DND-41 (cell line): ENCODE measurements at regions not wholly inside any gene's neighbourhood (a gene's known extent, or its start where the extent isn't known, plus 50 kb on each side); places are given as distances from the start of the nearest gene placed in this dataset.

Source experiments
- ATAC-seq: fragments of 200-7000 bp; cut with Tn5 transposase; 3 replicates; pipeline ENCODE4 v1.9.1; 2021; ENCODE audit warnings: low read depth; ENCODE audit not compliant: insufficient read depth
- DNase-seq: peaks from one replicate; pipeline ENCODE4 v3.0.0-alpha.2; 2020
- H2AFZ ChIP-seq: 2 replicates; pipeline ENCODE4 v1.6.0; 2012; ENCODE audit warnings: low read depth, low read length
- H3K27ac ChIP-seq: 2 replicates; pipeline ENCODE4 v1.5.1; 2012; ENCODE audit warnings: low read length, inconsistent platforms
- H3K27me3 ChIP-seq: fragments of 200-600 bp; sonication (generic); 2 replicates; pipeline ENCODE4 v1.6.0; 2012; ENCODE audit warnings: low read length, mild to moderate bottlenecking, inconsistent platforms; ENCODE audit not compliant: insufficient read depth, poor library complexity
- H3K36me3 ChIP-seq: 2 replicates; pipeline ENCODE4 v1.5.1; 2012; ENCODE audit warnings: low read length, inconsistent platforms; ENCODE audit not compliant: insufficient read depth
- H3K4me1 ChIP-seq: 2 replicates; pipeline ENCODE4 v1.5.1; 2012; ENCODE audit warnings: mild to moderate bottlenecking, low read length; ENCODE audit not compliant: insufficient read depth
- H3K4me2 ChIP-seq: 2 replicates; pipeline ENCODE4 v1.6.0; 2012; ENCODE audit warnings: mild to moderate bottlenecking, moderate library complexity, low read length, inconsistent platforms; ENCODE audit not compliant: insufficient read depth
- H3K4me3 ChIP-seq, 2 experiments: fragments of 200-600 bp in 1 of 2; shearing (Covaris generic) in 1 of 2; 2 replicates each; pipeline ENCODE4 v1.5.1; 2012 to 2016; ENCODE audit warnings: inconsistent platforms in 2 of 2, low read length in 2 of 2, mild to moderate bottlenecking in 2 of 2, low read depth in 1 of 2, moderate library complexity in 1 of 2
- H3K79me2 ChIP-seq: 2 replicates; pipeline ENCODE4 v1.6.0; 2012; ENCODE audit warnings: low read length, inconsistent platforms; ENCODE audit not compliant: insufficient read depth
- H3K9ac ChIP-seq: 2 replicates; pipeline ENCODE4 v1.6.0; 2012; ENCODE audit warnings: low read depth, mild to moderate bottlenecking, inconsistent platforms, low read length, moderate library complexity
- H3K9me3 ChIP-seq: 2 replicates; pipeline ENCODE4 v1.5.1; 2012; ENCODE audit warnings: low read length, moderate library complexity, mild to moderate bottlenecking, inconsistent platforms; ENCODE audit not compliant: insufficient read depth, severe bottlenecking
- H4K20me1 ChIP-seq: 2 replicates; pipeline ENCODE4 v1.6.0; 2012; ENCODE audit warnings: low read length; ENCODE audit not compliant: insufficient read depth
- EZH2 ChIP-seq: IDR thresholded peaks from 3 replicates; pipeline ENCODE4 v1.6.1; 2012; ENCODE audit warnings: borderline replicate concordance, low read depth, mild to moderate bottlenecking, moderate library complexity, low read length, inconsistent platforms; ENCODE audit not compliant: severe bottlenecking
- TF ChIP-seq, protein P1 (sequence below): IDR thresholded peaks from 2 replicates; pipeline ENCODE4 v1.5.1; 2012; ENCODE audit warnings: borderline replicate concordance, low read length, moderate library complexity, mild to moderate bottlenecking; ENCODE audit not compliant: poor library complexity, severe bottlenecking; ENCODE audit errors: extremely low read depth

GRCh38 chr4:183790661-183791060 lies 114.4 kb upstream of the STOX2 start:
- ATAC-seq = no peak
- H3K4me2 ChIP-seq = no peak overlapping the region
- TF ChIP-seq, protein P1, sequence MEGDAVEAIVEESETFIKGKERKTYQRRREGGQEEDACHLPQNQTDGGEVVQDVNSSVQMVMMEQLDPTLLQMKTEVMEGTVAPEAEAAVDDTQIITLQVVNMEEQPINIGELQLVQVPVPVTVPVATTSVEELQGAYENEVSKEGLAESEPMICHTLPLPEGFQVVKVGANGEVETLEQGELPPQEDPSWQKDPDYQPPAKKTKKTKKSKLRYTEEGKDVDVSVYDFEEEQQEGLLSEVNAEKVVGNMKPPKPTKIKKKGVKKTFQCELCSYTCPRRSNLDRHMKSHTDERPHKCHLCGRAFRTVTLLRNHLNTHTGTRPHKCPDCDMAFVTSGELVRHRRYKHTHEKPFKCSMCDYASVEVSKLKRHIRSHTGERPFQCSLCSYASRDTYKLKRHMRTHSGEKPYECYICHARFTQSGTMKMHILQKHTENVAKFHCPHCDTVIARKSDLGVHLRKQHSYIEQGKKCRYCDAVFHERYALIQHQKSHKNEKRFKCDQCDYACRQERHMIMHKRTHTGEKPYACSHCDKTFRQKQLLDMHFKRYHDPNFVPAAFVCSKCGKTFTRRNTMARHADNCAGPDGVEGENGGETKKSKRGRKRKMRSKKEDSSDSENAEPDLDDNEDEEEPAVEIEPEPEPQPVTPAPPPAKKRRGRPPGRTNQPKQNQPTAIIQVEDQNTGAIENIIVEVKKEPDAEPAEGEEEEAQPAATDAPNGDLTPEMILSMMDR = no peak
- no peak for TF ChIP-seq EZH2
- H3K4me3 ChIP-seq = no peak overlapping the region
- no peak overlapping the region for H3K27ac ChIP-seq
- no peaks in the 10 kb centered on the region for H3K79me2 ChIP-seq
- no peak for DNase-seq
- no peak overlapping the region for H3K9ac ChIP-seq
- no peaks in the 10 kb centered on the region for H4K20me1 ChIP-seq
- H2AFZ ChIP-seq = no peak overlapping the region
- peaks cover 6% of the 10 kb centered on the region for H3K9me3 ChIP-seq
- no peaks in the 10 kb centered on the region for H3K36me3 ChIP-seq
- no peaks in the 10 kb centered on the region for H3K4me1 ChIP-seq
- no peaks in the 10 kb centered on the region for H3K27me3 ChIP-seq

GRCh38 chr4:183797011-183797444 lies 108.1 kb upstream of the STOX2 start:
- Histone ChIP-seq H3K4me3 (no peak overlapping the region), H3K27me3 (no peaks in the 10 kb centered on the region), H3K9ac (no peak overlapping the region), H3K36me3 (no peaks in the 10 kb centered on the region), H3K79me2 (no peaks in the 10 kb centered on the region), H3K9me3 (peaks cover 6% of the 10 kb centered on the region), H2AFZ (no peak overlapping the region), H3K4me2 (no peak overlapping the region), H3K4me1 (no peaks in the 10 kb centered on the region), H3K27ac (no peak overlapping the region), H4K20me1 (no peaks in the 10 kb centered on the region)
- DNase-seq (no peak), ATAC-seq (no peak)
- TF ChIP-seq EZH2 = no peak
- TF ChIP-seq, protein P1 = no peak

GRCh38 chr4:183797445-183798300 lies 107.4 kb upstream of the STOX2 start:
- H3K9me3 ChIP-seq = peaks cover 5% of the 10 kb centered on the region
- H2AFZ ChIP-seq = no peak overlapping the region
- no peaks in the 10 kb centered on the region for H3K27me3 ChIP-seq
- no peaks in the 10 kb centered on the region for H3K79me2 ChIP-seq
- no peak overlapping the region for H3K27ac ChIP-seq
- TF ChIP-seq, protein P1 = no peak
- TF ChIP-seq EZH2 = no peak
- H4K20me1 ChIP-seq = no peaks in the 10 kb centered on the region
- H3K4me1 ChIP-seq = no peaks in the 10 kb centered on the region
- H3K4me2 ChIP-seq = no peak overlapping the region
- H3K9ac ChIP-seq = no peak overlapping the region
- no peak overlapping the region for H3K4me3 ChIP-seq
- no peak for DNase-seq
- no peaks in the 10 kb centered on the region for H3K36me3 ChIP-seq
- no peak for ATAC-seq
